ENCODE measurements at regions not wholly inside any gene's neighbourhood (a gene's known extent, or its start where the extent isn't known, plus 50 kb on each side); places are given as distances from the start of the nearest gene placed in this dataset.
"Not testable (repeated sequence)": the region's sequence is repeated elsewhere in the genome, so short reads cannot be mapped to it uniquely, and the experiment has no call there.

DNA sequence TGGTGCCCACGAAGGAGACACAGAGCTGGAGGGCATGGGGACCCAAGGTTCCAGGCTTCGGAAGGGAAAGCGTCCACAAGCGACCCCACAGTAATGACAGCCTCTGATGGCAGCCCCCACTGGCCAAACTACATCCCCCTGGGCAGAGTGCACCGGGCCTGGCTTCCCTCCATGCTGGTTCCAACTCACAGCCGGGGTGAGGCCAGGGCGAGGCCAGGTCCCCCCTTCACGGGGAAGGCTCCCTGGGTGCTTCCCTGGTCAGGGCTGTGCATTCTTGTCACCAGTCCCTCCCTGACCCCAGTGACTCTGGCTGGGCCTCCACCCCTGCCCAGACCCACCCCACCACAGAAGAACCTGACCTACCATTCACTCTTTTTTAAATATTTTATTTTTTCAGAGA, 248.9 kb upstream of the ANKRD20A1 start:
- not testable (repeated sequence) for TF ChIP-seq POLR2AphosphoS5 (IDR thresholded peaks at IDR 0.05; ENCODE audit: low read depth, low read length); REST (IDR thresholded peaks at IDR 0.05; ENCODE audit: insufficient read depth in 1 of 2, low read depth in 2 of 2, low read length in 1 of 2); SIN3A (IDR thresholded peaks at IDR 0.05; ENCODE audit: borderline replicate concordance, insufficient read depth, low read depth, low read length)
- TF ChIP-seq, protein P1, sequence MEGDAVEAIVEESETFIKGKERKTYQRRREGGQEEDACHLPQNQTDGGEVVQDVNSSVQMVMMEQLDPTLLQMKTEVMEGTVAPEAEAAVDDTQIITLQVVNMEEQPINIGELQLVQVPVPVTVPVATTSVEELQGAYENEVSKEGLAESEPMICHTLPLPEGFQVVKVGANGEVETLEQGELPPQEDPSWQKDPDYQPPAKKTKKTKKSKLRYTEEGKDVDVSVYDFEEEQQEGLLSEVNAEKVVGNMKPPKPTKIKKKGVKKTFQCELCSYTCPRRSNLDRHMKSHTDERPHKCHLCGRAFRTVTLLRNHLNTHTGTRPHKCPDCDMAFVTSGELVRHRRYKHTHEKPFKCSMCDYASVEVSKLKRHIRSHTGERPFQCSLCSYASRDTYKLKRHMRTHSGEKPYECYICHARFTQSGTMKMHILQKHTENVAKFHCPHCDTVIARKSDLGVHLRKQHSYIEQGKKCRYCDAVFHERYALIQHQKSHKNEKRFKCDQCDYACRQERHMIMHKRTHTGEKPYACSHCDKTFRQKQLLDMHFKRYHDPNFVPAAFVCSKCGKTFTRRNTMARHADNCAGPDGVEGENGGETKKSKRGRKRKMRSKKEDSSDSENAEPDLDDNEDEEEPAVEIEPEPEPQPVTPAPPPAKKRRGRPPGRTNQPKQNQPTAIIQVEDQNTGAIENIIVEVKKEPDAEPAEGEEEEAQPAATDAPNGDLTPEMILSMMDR (IDR thresholded peaks at IDR 0.05), result not testable (repeated sequence)

All from Panc1 (cell line).